ENCODE measurements at regions not wholly inside any gene's neighbourhood (a gene's known extent, or its start where the extent isn't known, plus 50 kb on each side); places are given as distances from the start of the nearest gene placed in this dataset.

DNA sequence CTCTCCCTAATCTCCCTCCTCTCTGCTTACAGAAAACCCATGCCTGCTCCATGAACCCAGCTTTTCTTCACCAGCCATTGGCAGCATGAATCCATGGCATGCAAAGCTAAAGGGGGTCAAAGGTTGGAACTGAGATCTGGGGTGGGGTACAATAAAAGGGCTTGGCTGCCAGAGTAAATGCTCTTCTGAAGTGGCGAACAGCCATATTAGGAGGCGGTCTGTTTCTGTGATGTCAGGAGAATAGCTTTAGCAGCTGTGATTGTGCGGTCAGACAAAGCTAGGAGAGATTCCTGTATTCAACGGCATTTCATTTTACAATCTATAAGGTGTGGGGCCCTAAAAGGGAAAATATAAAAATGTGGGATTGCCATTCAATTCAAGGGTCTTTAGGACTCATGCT is 71.7 kb upstream of the TMPRSS2 start:
- TF ChIP-seq PHB2 (IDR thresholded peaks at IDR 0.05; ENCODE audit: partially characterized antibody) (no peak), SMC3 (IDR thresholded peaks at IDR 0.05; ENCODE audit: low read length) (no peak), CREB1 (IDR thresholded peaks at IDR 0.05) (no peak), CREB1 (CRISPR knock-in tag; IDR thresholded peaks at IDR 0.05) (no peak), HOXA3 (CRISPR knock-in tag; IDR thresholded peaks at IDR 0.05) (no peak), POLR2A (IDR thresholded peaks at IDR 0.05; ENCODE audit: insufficient read depth in 1 of 2, low read depth in 2 of 2, low read length in 2 of 2) (no peak), CCAR2 (optimal IDR thresholded peaks at IDR 0.05; ENCODE audit: low read depth, low read length) (no peak), RFX1 (IDR thresholded peaks at IDR 0.05) (no peak)

Measured in HepG2 (cell line).